ENCODE measurements at regions not wholly inside any gene's neighbourhood (a gene's known extent, or its start where the extent isn't known, plus 50 kb on each side); places are given as distances from the start of the nearest gene placed in this dataset.

DNA sequence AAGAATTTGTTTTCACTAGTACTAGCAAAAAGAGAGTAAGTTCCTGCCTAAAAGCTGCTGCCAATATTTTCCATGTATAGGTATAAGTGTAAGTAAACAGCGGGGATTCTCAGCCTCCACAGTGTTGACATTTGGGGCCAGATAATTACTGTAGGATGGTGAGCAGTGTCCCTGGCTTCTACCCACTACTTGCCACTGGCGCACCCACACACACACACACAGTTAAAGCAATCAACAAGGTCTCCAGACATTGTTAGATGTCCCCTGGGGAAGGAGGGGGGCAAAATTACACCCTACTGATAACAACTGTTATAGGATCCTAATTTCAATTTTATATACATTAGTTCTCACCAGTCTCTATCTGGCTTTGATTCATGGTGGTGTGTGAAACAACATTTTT, 417.0 kb upstream of the PSMD7 start:
- H3K4me3 ChIP-seq (ENCODE audit: low read length): no peak overlapping the region
- ChIA-PET CTCF (no interaction called here), POLR2A (ENCODE audit: unreplicated experiment) (no interaction called here)
- BruUV-seq (replicated peaks): no TSS peak
- no peaks in the 10 kb centered on the region for H3K9me3 ChIP-seq (ENCODE audit: low read length)
- H4K20me1 ChIP-seq (ENCODE audit: low read length): no peaks in the 10 kb centered on the region
- H3K36me3 ChIP-seq (ENCODE audit: low read depth, low read length): no peaks in the 10 kb centered on the region
- intact Hi-C loops (cut with micrococcal nuclease): loop anchor here (10.0 kb wide), 2 partner anchors 1375 to 1755 kb away; no protein-coding TSS in a partner anchor
- H3K9ac ChIP-seq (ENCODE audit: low read length): no peak overlapping the region
- DNase-seq: no peak
- H2AFZ ChIP-seq (ENCODE audit: low read length): no peak overlapping the region
- no peak overlapping the region for H3K27ac ChIP-seq (ENCODE audit: low read length)
- H3K79me2 ChIP-seq (ENCODE audit: low read length): no peaks in the 10 kb centered on the region
- H3K4me2 ChIP-seq (ENCODE audit: low read length): no peak overlapping the region
- H3F3A ChIP-seq (ENCODE audit: low read length, unreplicated experiment): no peaks in the 10 kb centered on the region
- peaks cover 53% of the 10 kb centered on the region for H3K27me3 ChIP-seq (ENCODE audit: low read length)
- no peaks in the 10 kb centered on the region for H3K9me2 ChIP-seq (replicated peaks; ENCODE audit: low read length)
- H3K4me1 ChIP-seq (ENCODE audit: insufficient read depth, low read length): no peaks in the 10 kb centered on the region
- TF ChIP-seq CTCF (conservative IDR thresholded peaks at IDR 0.05; ENCODE audit: low read depth, low read length) (no peak), EZH2phosphoT487 (IDR thresholded peaks at IDR 0.05; ENCODE audit: borderline replicate concordance, low read length) (no peak), EZH2 (IDR thresholded peaks at IDR 0.05; ENCODE audit: low read length, unreplicated experiment) (no peak)
- no peak for ATAC-seq

DNA sequence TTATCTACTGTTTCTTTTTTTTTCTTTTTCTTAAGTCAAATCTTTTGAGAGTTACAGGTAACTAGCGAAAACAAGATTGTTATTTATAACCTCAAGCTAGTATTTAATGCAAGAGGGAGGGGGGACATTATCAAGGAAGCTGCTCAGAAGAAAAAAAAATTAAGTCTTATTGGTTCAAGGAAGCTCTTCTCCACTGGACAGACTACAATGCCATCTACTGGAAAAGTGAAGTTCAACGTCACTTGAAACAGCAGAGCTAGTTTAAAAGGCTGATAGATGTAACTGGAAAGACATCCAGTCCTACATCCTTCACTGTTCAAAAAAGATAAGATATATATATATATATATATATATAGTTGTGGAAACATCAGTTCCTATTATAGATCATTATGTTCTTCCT, 418.0 kb upstream of the PSMD7 start:
- Histone ChIP-seq H3K9ac (ENCODE audit: low read length) (no peak overlapping the region), H3K9me2 (replicated peaks; ENCODE audit: low read length) (no peaks in the 10 kb centered on the region), H3K4me3 (ENCODE audit: low read length) (no peak overlapping the region), H3K27me3 (ENCODE audit: low read length) (peaks cover 43% of the 10 kb centered on the region), H3K9me3 (ENCODE audit: low read length) (no peaks in the 10 kb centered on the region), H3K4me1 (ENCODE audit: insufficient read depth, low read length) (no peaks in the 10 kb centered on the region), H3K79me2 (ENCODE audit: low read length) (no peaks in the 10 kb centered on the region), H2AFZ (ENCODE audit: low read length) (no peak overlapping the region), H3K4me2 (ENCODE audit: low read length) (no peak overlapping the region), H4K20me1 (ENCODE audit: low read length) (no peaks in the 10 kb centered on the region), H3K36me3 (ENCODE audit: low read depth, low read length) (no peaks in the 10 kb centered on the region), H3K27ac (ENCODE audit: low read length) (no peak overlapping the region), H3F3A (ENCODE audit: low read length, unreplicated experiment) (no peaks in the 10 kb centered on the region)
- ATAC-seq (peak; percentile 61), DNase-seq (peak; percentile 62)
- CTCF ChIA-PET: interaction anchor here (0.6 kb wide), 2 partner anchors 156 to 398 kb away, joined by 4 to 7 read pairs; no protein-coding TSS in a partner anchor
- no TSS peak for BruUV-seq (replicated peaks)
- TF ChIP-seq CTCF (conservative IDR thresholded peaks at IDR 0.05; ENCODE audit: low read depth, low read length) (peak; percentile 57), EZH2phosphoT487 (IDR thresholded peaks at IDR 0.05; ENCODE audit: borderline replicate concordance, low read length) (no peak), EZH2 (IDR thresholded peaks at IDR 0.05; ENCODE audit: low read length, unreplicated experiment) (no peak)
- POLR2A ChIA-PET (ENCODE audit: unreplicated experiment): interaction anchor here (0.6 to 0.7 kb wide), 2 partner anchors 13 to 306 kb away, joined by 3 to 7 read pairs; no protein-coding TSS in a partner anchor
- intact Hi-C loops (cut with micrococcal nuclease): loop anchor here (1.0 to 10.0 kb wide), 3 partner anchors 313 to 1754 kb away; no protein-coding TSS in a partner anchor

GRCh38 chr16:73877150-73877549, 419.5 kb upstream of the PSMD7 start:
- ATAC-seq (no peak), DNase-seq (no peak)
- TF ChIP-seq EZH2 (IDR thresholded peaks at IDR 0.05; ENCODE audit: low read length, unreplicated experiment) (no peak), EZH2phosphoT487 (IDR thresholded peaks at IDR 0.05; ENCODE audit: borderline replicate concordance, low read length) (no peak), CTCF (conservative IDR thresholded peaks at IDR 0.05; ENCODE audit: low read depth, low read length) (no peak)
- H3K79me2 ChIP-seq (ENCODE audit: low read length): no peaks in the 10 kb centered on the region
- no peaks in the 10 kb centered on the region for H3K4me1 ChIP-seq (ENCODE audit: insufficient read depth, low read length)
- ChIA-PET POLR2A (ENCODE audit: unreplicated experiment) (no interaction called here), CTCF (interaction anchor here (0.6 kb wide), 1 partner anchor 1027 kb away, joined by 8 read pairs; no protein-coding TSS in a partner anchor)
- H3K4me3 ChIP-seq (ENCODE audit: low read length): no peak overlapping the region
- H3K27ac ChIP-seq (ENCODE audit: low read length): no peak overlapping the region
- H3K9me2 ChIP-seq (replicated peaks; ENCODE audit: low read length): no peaks in the 10 kb centered on the region
- H3K9ac ChIP-seq (ENCODE audit: low read length): no peak overlapping the region
- intact Hi-C loops (cut with micrococcal nuclease): loop anchor here (10.0 kb wide), 2 partner anchors 1372 to 1752 kb away; no protein-coding TSS in a partner anchor
- H3K36me3 ChIP-seq (ENCODE audit: low read depth, low read length): no peaks in the 10 kb centered on the region
- H3K9me3 ChIP-seq (ENCODE audit: low read length): no peaks in the 10 kb centered on the region
- H3K4me2 ChIP-seq (ENCODE audit: low read length): no peak overlapping the region
- no peaks in the 10 kb centered on the region for H3F3A ChIP-seq (ENCODE audit: low read length, unreplicated experiment)
- H4K20me1 ChIP-seq (ENCODE audit: low read length): no peaks in the 10 kb centered on the region
- H3K27me3 ChIP-seq (ENCODE audit: low read length): peaks cover 28% of the 10 kb centered on the region
- BruUV-seq (replicated peaks): no TSS peak
- H2AFZ ChIP-seq (ENCODE audit: low read length): no peak overlapping the region

Data from PC-3 (cell line).